Gastrocnemius medialis (tissue), 4 donors: ENCODE measurements at regions not wholly inside any gene's neighbourhood (a gene's known extent, or its start where the extent isn't known, plus 50 kb on each side); places are given as distances from the start of the nearest gene placed in this dataset.

Experiments used
- CTCF ChIP-seq, 5 experiments: fragments of 450-650 bp in 3 of 5; fragments of 200-600 bp in 2 of 5; sonication (generic) in 2 of 5; IDR thresholded peaks in 4 of 5; conservative IDR thresholded peaks in 1 of 5; 1 replicate in 4 of 5; 2 replicates in 1 of 5; pipeline ENCODE4 v1.5.1; 2016 to 2019; ENCODE audit warnings: antibody characterized with exemption in 5 of 5, mild to moderate bottlenecking in 3 of 5, moderate library complexity in 3 of 5
- POLR2A ChIP-seq, 2 donors: fragments of 450-650 bp; IDR thresholded peaks; one replicate each; pipeline ENCODE4 v1.6.1; 2017; ENCODE audit warnings: antibody characterized with exemption in 2 of 2, mild to moderate bottlenecking in 2 of 2, moderate library complexity in 2 of 2

GRCh38 chr6:112535816-112536215 lies 188.7 kb downstream of the RFPL4B start:
- no peak for TF ChIP-seq CTCF (IDR thresholded peaks at IDR 0.05 in 4 of 5, conservative IDR thresholded peaks at IDR 0.05 in 1 of 5)
- TF ChIP-seq POLR2A (IDR thresholded peaks at IDR 0.05) = no peak
